Astrocyte (in vitro differentiated cells and primary cell): ENCODE measurements at regions not wholly inside any gene's neighbourhood (a gene's known extent, or its start where the extent isn't known, plus 50 kb on each side); places are given as distances from the start of the nearest gene placed in this dataset.

Experiments
- EZH2 ChIP-seq: IDR thresholded peaks from 2 replicates; pipeline ENCODE4 v1.6.1; 2012; ENCODE audit warnings: mild to moderate bottlenecking, low read length, inconsistent platforms; ENCODE audit not compliant: insufficient read depth
- TF ChIP-seq, protein P1 (sequence below): IDR thresholded peaks from 2 replicates; pipeline ENCODE4 v1.5.1; 2011; ENCODE audit warnings: low read depth, mild to moderate bottlenecking, inconsistent platforms, low read length, moderate library complexity; ENCODE audit not compliant: insufficient read depth

- TF ChIP-seq, protein P1, sequence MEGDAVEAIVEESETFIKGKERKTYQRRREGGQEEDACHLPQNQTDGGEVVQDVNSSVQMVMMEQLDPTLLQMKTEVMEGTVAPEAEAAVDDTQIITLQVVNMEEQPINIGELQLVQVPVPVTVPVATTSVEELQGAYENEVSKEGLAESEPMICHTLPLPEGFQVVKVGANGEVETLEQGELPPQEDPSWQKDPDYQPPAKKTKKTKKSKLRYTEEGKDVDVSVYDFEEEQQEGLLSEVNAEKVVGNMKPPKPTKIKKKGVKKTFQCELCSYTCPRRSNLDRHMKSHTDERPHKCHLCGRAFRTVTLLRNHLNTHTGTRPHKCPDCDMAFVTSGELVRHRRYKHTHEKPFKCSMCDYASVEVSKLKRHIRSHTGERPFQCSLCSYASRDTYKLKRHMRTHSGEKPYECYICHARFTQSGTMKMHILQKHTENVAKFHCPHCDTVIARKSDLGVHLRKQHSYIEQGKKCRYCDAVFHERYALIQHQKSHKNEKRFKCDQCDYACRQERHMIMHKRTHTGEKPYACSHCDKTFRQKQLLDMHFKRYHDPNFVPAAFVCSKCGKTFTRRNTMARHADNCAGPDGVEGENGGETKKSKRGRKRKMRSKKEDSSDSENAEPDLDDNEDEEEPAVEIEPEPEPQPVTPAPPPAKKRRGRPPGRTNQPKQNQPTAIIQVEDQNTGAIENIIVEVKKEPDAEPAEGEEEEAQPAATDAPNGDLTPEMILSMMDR, result no peak
- TF ChIP-seq EZH2, result no peak
Measured at GRCh38 chr5:16304846-16305245, 125.3 kb upstream of the MARCHF11 start.
